Osteoblast (primary cell): ENCODE measurements at regions not wholly inside any gene's neighbourhood (a gene's known extent, or its start where the extent isn't known, plus 50 kb on each side); places are given as distances from the start of the nearest gene placed in this dataset.

Experiments
- DNase-seq: peaks from one replicate; pipeline ENCODE4 v3.0.0; 2011; ENCODE audit warnings: low spot score, mixed read lengths; ENCODE audit not compliant: insufficient read length; ENCODE audit errors: missing footprints
- H2AFZ ChIP-seq: 2 replicates; pipeline ENCODE4 v1.6.0; 2011; ENCODE audit warnings: mild to moderate bottlenecking, low read length
- H3K27ac ChIP-seq: 2 replicates; pipeline ENCODE4 v1.5.1; 2011; ENCODE audit warnings: mild to moderate bottlenecking, low read depth, low read length, moderate library complexity
- H3K27me3 ChIP-seq: 2 replicates; pipeline ENCODE4 v1.6.0; 2012; ENCODE audit warnings: mild to moderate bottlenecking, control low read depth, inconsistent platforms, low read length, moderate library complexity; ENCODE audit not compliant: insufficient read depth
- H3K36me3 ChIP-seq: 2 replicates; pipeline ENCODE4 v1.5.1; 2011; ENCODE audit warnings: mild to moderate bottlenecking, low read length, control low read depth, moderate library complexity; ENCODE audit not compliant: insufficient read depth
- H3K4me1 ChIP-seq: 2 replicates; pipeline ENCODE4 v1.5.1; 2011; ENCODE audit warnings: mild to moderate bottlenecking, low read length, control low read depth, moderate library complexity; ENCODE audit not compliant: insufficient read depth
- H3K4me2 ChIP-seq: 2 replicates; pipeline ENCODE4 v1.6.0; 2011; ENCODE audit warnings: mild to moderate bottlenecking, low read length; ENCODE audit not compliant: insufficient read depth
- H3K4me3 ChIP-seq: fragments of 200-600 bp; sonication (generic); 3 replicates; pipeline ENCODE4 v1.5.1; 2012; ENCODE audit warnings: mild to moderate bottlenecking, low read length, inconsistent platforms; ENCODE audit not compliant: insufficient read depth
- H3K79me2 ChIP-seq: 2 replicates; pipeline ENCODE4 v1.6.0; 2012; ENCODE audit warnings: mild to moderate bottlenecking, low read length, control low read depth, inconsistent platforms; ENCODE audit not compliant: insufficient read depth
- H3K9me3 ChIP-seq: 2 replicates; pipeline ENCODE4 v1.5.1; 2011; ENCODE audit warnings: low read depth, low read length, control low read depth
- H4K20me1 ChIP-seq: 2 replicates; pipeline ENCODE4 v1.6.0; 2012; ENCODE audit warnings: mild to moderate bottlenecking, low read length, control low read depth; ENCODE audit not compliant: insufficient read depth
- CTCF ChIP-seq: IDR thresholded peaks from 2 replicates; pipeline ENCODE4 v1.5.1; 2011; ENCODE audit warnings: mild to moderate bottlenecking, low read depth, low read length, moderate library complexity; ENCODE audit errors: extremely low read depth

- no peaks in the 10 kb centered on the region for H4K20me1 ChIP-seq
- H3K79me2 ChIP-seq: no peaks in the 10 kb centered on the region
- no peaks in the 10 kb centered on the region for H3K9me3 ChIP-seq
- TF ChIP-seq CTCF: no peak
- no peak overlapping the region for H3K4me3 ChIP-seq
- H3K36me3 ChIP-seq: no peaks in the 10 kb centered on the region
- no peaks in the 10 kb centered on the region for H3K4me1 ChIP-seq
- no peak overlapping the region for H3K27ac ChIP-seq
- DNase-seq: no peak
- H2AFZ ChIP-seq: no peak overlapping the region
- no peaks in the 10 kb centered on the region for H3K27me3 ChIP-seq
- H3K4me2 ChIP-seq: no peak overlapping the region
Observed at GRCh38 chr13:84823528-84823927, 941.3 kb upstream of the SLITRK1 start.

- Histone ChIP-seq H4K20me1 (no peaks in the 10 kb centered on the region), H3K4me1 (no peaks in the 10 kb centered on the region), H3K27me3 (no peaks in the 10 kb centered on the region), H3K4me2 (no peak overlapping the region), H2AFZ (no peak overlapping the region), H3K4me3 (no peak overlapping the region), H3K27ac (no peak overlapping the region), H3K9me3 (no peaks in the 10 kb centered on the region), H3K36me3 (no peaks in the 10 kb centered on the region), H3K79me2 (no peaks in the 10 kb centered on the region)
- no peak for DNase-seq
- no peak for TF ChIP-seq CTCF
Observed at GRCh38 chr13:84821261-84821660, 939.0 kb upstream of the SLITRK1 start.

GRCh38 chr13:84816567-84817105, 934.4 kb upstream of the SLITRK1 start:
- H3K9me3 ChIP-seq: no peaks in the 10 kb centered on the region

GRCh38 chr13:84812789-84813188, 930.5 kb upstream of the SLITRK1 start:
- no peaks in the 10 kb centered on the region for H3K27me3 ChIP-seq
- no peak for TF ChIP-seq CTCF
- no peak overlapping the region for H2AFZ ChIP-seq
- H3K9me3 ChIP-seq: no peaks in the 10 kb centered on the region
- H3K4me1 ChIP-seq: no peaks in the 10 kb centered on the region
- H4K20me1 ChIP-seq: no peaks in the 10 kb centered on the region
- no peaks in the 10 kb centered on the region for H3K36me3 ChIP-seq
- no peak for DNase-seq
- no peaks in the 10 kb centered on the region for H3K79me2 ChIP-seq
- H3K4me3 ChIP-seq: no peak overlapping the region
- no peak overlapping the region for H3K27ac ChIP-seq
- no peak overlapping the region for H3K4me2 ChIP-seq

More at GRCh38 chr13:84816567-84817105, 934.4 kb upstream of the SLITRK1 start:
- Histone ChIP-seq H2AFZ (no peak overlapping the region), H3K27ac (no peak overlapping the region), H3K4me1 (no peaks in the 10 kb centered on the region), H3K4me3 (no peak overlapping the region), H4K20me1 (no peaks in the 10 kb centered on the region), H3K27me3 (no peaks in the 10 kb centered on the region), H3K79me2 (no peaks in the 10 kb centered on the region), H3K4me2 (no peak overlapping the region), H3K36me3 (no peaks in the 10 kb centered on the region)
- TF ChIP-seq CTCF: no peak
- DNase-seq: no peak
